Endothelial cell of umbilical vein (primary cell): ENCODE measurements at regions not wholly inside any gene's neighbourhood (a gene's known extent, or its start where the extent isn't known, plus 50 kb on each side); places are given as distances from the start of the nearest gene placed in this dataset.

Experiments
- EZH2 ChIP-seq: IDR thresholded peaks from 2 replicates; pipeline ENCODE4 v1.6.1; 2012; ENCODE audit warnings: borderline replicate concordance, low read depth, mild to moderate bottlenecking, moderate library complexity, low read length, inconsistent platforms; ENCODE audit not compliant: severe bottlenecking
- MYC ChIP-seq: IDR thresholded peaks from one replicate; pipeline ENCODE4 v1.6.1; 2011; ENCODE audit warnings: mild to moderate bottlenecking, low read depth, low read length
- POLR2A ChIP-seq: IDR thresholded peaks from 2 replicates; pipeline ENCODE4 v1.6.1; 2012; ENCODE audit warnings: low read depth, mild to moderate bottlenecking, control low read depth, low read length
- TF ChIP-seq, protein P1 (sequence below): IDR thresholded peaks from 2 replicates; pipeline ENCODE4 v1.6.1; 2011; ENCODE audit not compliant: insufficient read depth, insufficient read length
- TF ChIP-seq, protein P2 (sequence below), 2 donors: IDR thresholded peaks; 1 replicate in 1 of 2; 2 replicates in 1 of 2; pipeline ENCODE4 v1.5.1; 2011; ENCODE audit warnings: low read length in 2 of 2, mild to moderate bottlenecking in 2 of 2, moderate library complexity in 2 of 2, control low read depth in 1 of 2, inconsistent platforms in 1 of 2, low read depth in 1 of 2; ENCODE audit not compliant: insufficient read depth in 1 of 2; ENCODE audit errors: extremely low read depth in 1 of 2

DNA sequence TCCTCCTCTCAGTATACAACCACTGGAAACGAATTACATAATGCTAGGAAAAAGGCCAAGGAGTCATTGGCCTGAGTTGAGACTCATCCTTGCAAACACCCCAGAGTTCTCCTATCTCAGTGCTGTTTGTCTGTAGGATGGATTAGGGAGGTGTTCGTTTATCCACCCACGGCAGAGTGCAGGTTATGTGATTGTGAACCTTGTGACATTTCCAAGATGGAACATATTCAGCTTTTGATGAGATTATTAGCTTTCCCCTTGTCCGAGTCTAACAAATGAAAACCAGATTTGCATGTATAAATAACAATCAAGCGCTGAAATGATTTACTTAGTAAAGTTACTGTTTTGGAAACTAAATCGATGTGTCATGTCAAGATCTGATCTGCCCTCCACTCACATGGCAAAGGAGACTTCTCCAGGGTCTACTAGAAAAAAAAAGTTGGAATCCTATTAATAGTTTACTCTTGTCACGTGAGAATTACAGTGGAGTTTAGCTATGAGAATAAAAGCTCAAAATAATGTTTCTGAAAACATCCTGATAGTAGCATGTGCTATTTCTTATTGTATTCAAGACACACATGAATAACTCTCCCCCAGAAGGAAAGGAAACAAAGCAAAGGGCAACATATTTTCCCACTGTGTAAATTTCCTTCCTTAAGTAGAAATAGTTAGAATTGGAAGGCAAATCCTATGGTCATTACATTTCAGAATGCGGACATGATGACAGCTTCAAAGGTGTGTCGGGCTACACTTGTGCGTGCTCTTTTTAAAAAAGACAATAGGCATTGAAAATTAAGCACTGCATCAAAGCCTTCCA, 600.4 kb downstream of the EBF1 start:
- TF ChIP-seq, protein P1, sequence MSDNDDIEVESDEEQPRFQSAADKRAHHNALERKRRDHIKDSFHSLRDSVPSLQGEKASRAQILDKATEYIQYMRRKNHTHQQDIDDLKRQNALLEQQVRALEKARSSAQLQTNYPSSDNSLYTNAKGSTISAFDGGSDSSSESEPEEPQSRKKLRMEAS: no peak
- TF ChIP-seq MYC: no peak
- no peak for TF ChIP-seq EZH2
- TF ChIP-seq, protein P2, sequence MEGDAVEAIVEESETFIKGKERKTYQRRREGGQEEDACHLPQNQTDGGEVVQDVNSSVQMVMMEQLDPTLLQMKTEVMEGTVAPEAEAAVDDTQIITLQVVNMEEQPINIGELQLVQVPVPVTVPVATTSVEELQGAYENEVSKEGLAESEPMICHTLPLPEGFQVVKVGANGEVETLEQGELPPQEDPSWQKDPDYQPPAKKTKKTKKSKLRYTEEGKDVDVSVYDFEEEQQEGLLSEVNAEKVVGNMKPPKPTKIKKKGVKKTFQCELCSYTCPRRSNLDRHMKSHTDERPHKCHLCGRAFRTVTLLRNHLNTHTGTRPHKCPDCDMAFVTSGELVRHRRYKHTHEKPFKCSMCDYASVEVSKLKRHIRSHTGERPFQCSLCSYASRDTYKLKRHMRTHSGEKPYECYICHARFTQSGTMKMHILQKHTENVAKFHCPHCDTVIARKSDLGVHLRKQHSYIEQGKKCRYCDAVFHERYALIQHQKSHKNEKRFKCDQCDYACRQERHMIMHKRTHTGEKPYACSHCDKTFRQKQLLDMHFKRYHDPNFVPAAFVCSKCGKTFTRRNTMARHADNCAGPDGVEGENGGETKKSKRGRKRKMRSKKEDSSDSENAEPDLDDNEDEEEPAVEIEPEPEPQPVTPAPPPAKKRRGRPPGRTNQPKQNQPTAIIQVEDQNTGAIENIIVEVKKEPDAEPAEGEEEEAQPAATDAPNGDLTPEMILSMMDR (IDR thresholded peaks at IDR 0.05; ENCODE audit: extremely low read depth in 1 of 2, insufficient read depth in 1 of 2, low read depth in 1 of 2, low read length in 2 of 2): no peak
- no peak for TF ChIP-seq POLR2A
